ENCODE measurements at regions not wholly inside any gene's neighbourhood (a gene's known extent, or its start where the extent isn't known, plus 50 kb on each side); places are given as distances from the start of the nearest gene placed in this dataset.

DNA sequence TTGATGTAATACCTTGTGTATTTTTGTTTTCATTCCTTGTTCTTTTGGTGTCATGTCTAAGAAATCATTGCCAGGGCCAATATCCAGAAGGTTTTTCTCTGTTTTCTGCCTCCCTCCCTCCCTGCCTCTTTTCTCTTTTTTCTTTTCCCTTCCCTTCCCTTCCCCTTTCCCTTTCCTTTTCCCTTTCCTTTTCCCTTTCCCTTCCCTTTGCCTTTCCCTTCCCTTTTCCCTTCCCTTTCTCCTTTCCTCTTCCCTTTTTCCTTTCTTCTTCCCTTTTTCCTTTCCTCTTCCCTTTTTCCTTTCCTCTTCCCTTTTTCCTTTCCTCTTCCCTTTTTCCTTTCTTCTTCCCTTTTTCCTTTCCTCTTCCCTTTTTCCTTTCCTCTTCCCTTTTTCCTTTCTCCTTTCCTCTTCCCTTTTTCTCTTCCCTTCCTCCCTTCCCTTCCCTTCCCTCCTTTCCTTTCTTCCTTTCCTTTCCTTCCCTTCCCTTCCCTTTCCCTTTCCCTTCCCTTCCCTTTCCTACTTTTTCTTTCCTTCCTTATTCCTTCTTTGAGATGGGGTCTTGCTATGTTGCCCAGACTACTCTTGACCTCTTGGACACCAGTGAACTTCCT is 646.1 kb downstream of the RAPGEF2 start:
- TF ChIP-seq, protein P1, sequence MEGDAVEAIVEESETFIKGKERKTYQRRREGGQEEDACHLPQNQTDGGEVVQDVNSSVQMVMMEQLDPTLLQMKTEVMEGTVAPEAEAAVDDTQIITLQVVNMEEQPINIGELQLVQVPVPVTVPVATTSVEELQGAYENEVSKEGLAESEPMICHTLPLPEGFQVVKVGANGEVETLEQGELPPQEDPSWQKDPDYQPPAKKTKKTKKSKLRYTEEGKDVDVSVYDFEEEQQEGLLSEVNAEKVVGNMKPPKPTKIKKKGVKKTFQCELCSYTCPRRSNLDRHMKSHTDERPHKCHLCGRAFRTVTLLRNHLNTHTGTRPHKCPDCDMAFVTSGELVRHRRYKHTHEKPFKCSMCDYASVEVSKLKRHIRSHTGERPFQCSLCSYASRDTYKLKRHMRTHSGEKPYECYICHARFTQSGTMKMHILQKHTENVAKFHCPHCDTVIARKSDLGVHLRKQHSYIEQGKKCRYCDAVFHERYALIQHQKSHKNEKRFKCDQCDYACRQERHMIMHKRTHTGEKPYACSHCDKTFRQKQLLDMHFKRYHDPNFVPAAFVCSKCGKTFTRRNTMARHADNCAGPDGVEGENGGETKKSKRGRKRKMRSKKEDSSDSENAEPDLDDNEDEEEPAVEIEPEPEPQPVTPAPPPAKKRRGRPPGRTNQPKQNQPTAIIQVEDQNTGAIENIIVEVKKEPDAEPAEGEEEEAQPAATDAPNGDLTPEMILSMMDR (IDR thresholded peaks at IDR 0.05; ENCODE audit: insufficient read depth in 1 of 2, low read depth in 1 of 2, low read length in 1 of 2, severe bottlenecking in 1 of 2, unreplicated experiment in 1 of 2): no peak
- DNase-seq: no peak
- Mint-ChIP-seq H3K4me1 (ENCODE audit: low read depth, unreplicated experiment) (no peaks in the 10 kb centered on the region), H3K27ac (ENCODE audit: unreplicated experiment) (no peak overlapping the region), H3K4me3 (ENCODE audit: unreplicated experiment) (no peak overlapping the region), H3K36me3 (ENCODE audit: insufficient read depth, unreplicated experiment) (no peaks in the 10 kb centered on the region), H3K9me3 (ENCODE audit: unreplicated experiment) (peaks cover 5% of the 10 kb centered on the region), H3K27me3 (ENCODE audit: insufficient read depth, unreplicated experiment) (no peaks in the 10 kb centered on the region)
- ChIA-PET CTCF (no interaction called here), POLR2A (no interaction called here)
- H3K4me1 ChIP-seq: no peaks in the 10 kb centered on the region
- H3K9me3 ChIP-seq: no peaks in the 10 kb centered on the region
- no peak overlapping the region for H3K4me3 ChIP-seq (ENCODE audit: low read depth, low read length)
- no TSS peak for BruUV-seq (replicated peaks)
- H3K27me3 ChIP-seq (replicated peaks; ENCODE audit: control insufficient read depth, insufficient read depth, low read length): no peaks in the 10 kb centered on the region
- no peaks in the 10 kb centered on the region for H3K36me3 ChIP-seq (ENCODE audit: control insufficient read depth, insufficient read depth, low read length)
- intact Hi-C loops (cut with micrococcal nuclease; ENCODE audit: unreplicated experiment): no loop called here

GRCh38 chr4:159757499-159757898 is 654.6 kb downstream of the RAPGEF2 start:
- H3K36me3 ChIP-seq (ENCODE audit: control insufficient read depth, insufficient read depth, low read length): no peaks in the 10 kb centered on the region
- Mint-ChIP-seq H3K4me1 (ENCODE audit: low read depth, unreplicated experiment) (no peaks in the 10 kb centered on the region), H3K27ac (ENCODE audit: unreplicated experiment) (no peak overlapping the region), H3K4me3 (ENCODE audit: unreplicated experiment) (no peak overlapping the region), H3K9me3 (ENCODE audit: unreplicated experiment) (peaks cover 12% of the 10 kb centered on the region), H3K27me3 (ENCODE audit: insufficient read depth, unreplicated experiment) (no peaks in the 10 kb centered on the region), H3K36me3 (ENCODE audit: insufficient read depth, unreplicated experiment) (no peaks in the 10 kb centered on the region)
- BruUV-seq (replicated peaks): no TSS peak
- no peaks in the 10 kb centered on the region for H3K4me1 ChIP-seq
- TF ChIP-seq, protein P1 (IDR thresholded peaks at IDR 0.05; ENCODE audit: insufficient read depth in 1 of 2, low read depth in 1 of 2, low read length in 1 of 2, severe bottlenecking in 1 of 2, unreplicated experiment in 1 of 2): no peak
- no peak for DNase-seq
- H3K27me3 ChIP-seq (replicated peaks; ENCODE audit: control insufficient read depth, insufficient read depth, low read length): no peaks in the 10 kb centered on the region
- intact Hi-C loops (cut with micrococcal nuclease; ENCODE audit: unreplicated experiment): no loop called here
- ChIA-PET CTCF (no interaction called here), POLR2A (no interaction called here)
- no peaks in the 10 kb centered on the region for H3K9me3 ChIP-seq
- H3K4me3 ChIP-seq (ENCODE audit: low read depth, low read length): no peak overlapping the region

DNA sequence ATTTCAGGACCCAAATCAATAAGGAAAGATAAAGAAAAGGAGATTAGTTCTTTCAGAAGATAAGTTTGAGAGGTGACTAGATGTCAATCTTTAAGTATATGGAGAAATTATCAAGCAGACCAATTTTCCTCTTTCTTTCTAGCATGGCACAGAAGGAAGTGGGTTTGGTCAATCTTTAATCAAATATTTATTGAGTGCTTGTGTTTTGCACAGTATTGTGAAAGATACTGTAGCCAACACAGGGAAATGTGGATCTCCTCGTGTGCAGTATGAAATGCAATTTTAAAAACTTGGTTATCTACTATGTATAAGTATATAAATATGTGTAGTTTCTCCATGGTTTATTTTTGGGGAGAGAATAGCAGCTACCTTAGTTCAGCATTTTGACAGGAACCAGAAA is 655.2 kb downstream of the RAPGEF2 start:
- Histone ChIP-seq H3K36me3 (ENCODE audit: control insufficient read depth, insufficient read depth, low read length) (no peaks in the 10 kb centered on the region), H3K27me3 (replicated peaks; ENCODE audit: control insufficient read depth, insufficient read depth, low read length) (no peaks in the 10 kb centered on the region), H3K4me1 (no peaks in the 10 kb centered on the region), H3K9me3 (no peaks in the 10 kb centered on the region), H3K4me3 (ENCODE audit: low read depth, low read length) (no peak overlapping the region)
- intact Hi-C loops (cut with micrococcal nuclease; ENCODE audit: unreplicated experiment): no loop called here
- H3K4me1 Mint-ChIP-seq (ENCODE audit: low read depth, unreplicated experiment): no peaks in the 10 kb centered on the region
- no peak overlapping the region for H3K27ac Mint-ChIP-seq (ENCODE audit: unreplicated experiment)
- TF ChIP-seq, protein P1 (IDR thresholded peaks at IDR 0.05; ENCODE audit: insufficient read depth in 1 of 2, low read depth in 1 of 2, low read length in 1 of 2, severe bottlenecking in 1 of 2, unreplicated experiment in 1 of 2): no peak
- DNase-seq: no peak
- no peaks in the 10 kb centered on the region for H3K27me3 Mint-ChIP-seq (ENCODE audit: insufficient read depth, unreplicated experiment)
- no TSS peak for BruUV-seq (replicated peaks)
- no peak overlapping the region for H3K4me3 Mint-ChIP-seq (ENCODE audit: unreplicated experiment)
- ChIA-PET POLR2A (no interaction called here), CTCF (no interaction called here)
- peaks cover 12% of the 10 kb centered on the region for H3K9me3 Mint-ChIP-seq (ENCODE audit: unreplicated experiment)
- H3K36me3 Mint-ChIP-seq (ENCODE audit: insufficient read depth, unreplicated experiment): no peaks in the 10 kb centered on the region

Measured in Caco-2 (cell line).